ENCODE measurements at regions not wholly inside any gene's neighbourhood (a gene's known extent, or its start where the extent isn't known, plus 50 kb on each side); places are given as distances from the start of the nearest gene placed in this dataset.
A peak's percentile ranks its signal among the peaks of the same experiment; 100 is the strongest.
"Not testable (repeated sequence)": the region's sequence is repeated elsewhere in the genome, so short reads cannot be mapped to it uniquely, and the experiment has no call there.

- H3K4me3 Mint-ChIP-seq, H3K4me1 Mint-ChIP-seq, H3K27ac Mint-ChIP-seq, H3K9me3 Mint-ChIP-seq, H3K36me3 Mint-ChIP-seq, DNase-seq: not testable (repeated sequence)
- peaks cover 0 to 11% of the 10 kb centered on the region in 2 donors for H3K27me3 Mint-ChIP-seq
- ATAC-seq (replicated peaks): peak; percentile 25 to 33
Observed at GRCh38 chr15:32342772-32343199, 60.3 kb downstream of the GOLGA8K start.

- not testable (repeated sequence) for DNase-seq, H3K4me3 Mint-ChIP-seq, H3K27ac Mint-ChIP-seq, H3K9me3 Mint-ChIP-seq, H3K36me3 Mint-ChIP-seq, H3K4me1 Mint-ChIP-seq
- H3K27me3 Mint-ChIP-seq: peaks cover 0 to 11% of the 10 kb centered on the region in 2 donors
- ATAC-seq (replicated peaks): peak; percentile 25 to 33
Observed at GRCh38 chr15:32342268-32342667, 60.8 kb downstream of the GOLGA8K start.

- not testable (repeated sequence) for DNase-seq; H3K36me3 Mint-ChIP-seq; H3K4me1 Mint-ChIP-seq; H3K27me3 Mint-ChIP-seq; ATAC-seq (replicated peaks); H3K27ac Mint-ChIP-seq; H3K9me3 Mint-ChIP-seq
- H3K4me3 Mint-ChIP-seq: peak overlapping the region in 1 of 2 donors; percentile 19
Observed at GRCh38 chr15:32341530-32341929, 61.6 kb downstream of the GOLGA8K start.

DNA sequence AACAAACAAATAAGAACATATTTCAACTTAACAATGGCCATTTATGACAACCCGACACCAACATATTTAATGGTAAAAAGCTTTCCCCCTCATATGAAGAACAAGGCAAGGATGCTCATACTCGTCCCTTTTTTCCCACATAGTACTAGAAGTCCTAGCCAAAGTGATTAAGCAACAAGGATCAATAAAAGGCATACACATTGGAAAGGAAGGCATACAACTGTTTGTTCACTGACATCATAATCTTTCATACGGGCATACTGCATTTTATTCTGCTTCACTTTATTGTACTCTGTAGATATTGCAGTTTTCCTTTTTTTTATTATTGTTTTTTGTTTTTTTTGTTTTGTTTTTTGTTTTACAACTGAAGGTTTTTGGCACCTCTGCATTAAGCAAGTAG is 66.3 kb downstream of the GOLGA8K start:
- H3K4me1 Mint-ChIP-seq; H3K27ac Mint-ChIP-seq; H3K27me3 Mint-ChIP-seq; H3K9me3 Mint-ChIP-seq; DNase-seq; H3K36me3 Mint-ChIP-seq; ATAC-seq (replicated peaks); H3K4me3 Mint-ChIP-seq: not testable (repeated sequence)

- not testable (repeated sequence) for H3K27ac Mint-ChIP-seq; H3K9me3 Mint-ChIP-seq; DNase-seq; H3K27me3 Mint-ChIP-seq; ATAC-seq (replicated peaks); H3K4me1 Mint-ChIP-seq; H3K36me3 Mint-ChIP-seq; H3K4me3 Mint-ChIP-seq
Observed at GRCh38 chr15:32323353-32323752, 79.7 kb downstream of the GOLGA8K start.

GRCh38 chr15:32319247-32319646 is 83.8 kb downstream of the GOLGA8K start:
- not testable (repeated sequence) for H3K27ac Mint-ChIP-seq; H3K9me3 Mint-ChIP-seq; H3K27me3 Mint-ChIP-seq; DNase-seq; H3K4me3 Mint-ChIP-seq; H3K4me1 Mint-ChIP-seq; ATAC-seq (replicated peaks); H3K36me3 Mint-ChIP-seq

- H3K27ac Mint-ChIP-seq; H3K4me3 Mint-ChIP-seq; ATAC-seq (replicated peaks); H3K9me3 Mint-ChIP-seq; H3K36me3 Mint-ChIP-seq; H3K4me1 Mint-ChIP-seq; DNase-seq; H3K27me3 Mint-ChIP-seq: not testable (repeated sequence)
Observed at GRCh38 chr15:32316482-32316881, 86.6 kb downstream of the GOLGA8K start.

GRCh38 chr15:32315079-32315939 is 87.8 kb downstream of the GOLGA8K start:
- ATAC-seq (replicated peaks): peak in 1 of 2 donors; percentile 14
- not testable (repeated sequence) for H3K36me3 Mint-ChIP-seq, H3K9me3 Mint-ChIP-seq, H3K4me1 Mint-ChIP-seq, H3K27me3 Mint-ChIP-seq, DNase-seq, H3K27ac Mint-ChIP-seq, H3K4me3 Mint-ChIP-seq

DNA sequence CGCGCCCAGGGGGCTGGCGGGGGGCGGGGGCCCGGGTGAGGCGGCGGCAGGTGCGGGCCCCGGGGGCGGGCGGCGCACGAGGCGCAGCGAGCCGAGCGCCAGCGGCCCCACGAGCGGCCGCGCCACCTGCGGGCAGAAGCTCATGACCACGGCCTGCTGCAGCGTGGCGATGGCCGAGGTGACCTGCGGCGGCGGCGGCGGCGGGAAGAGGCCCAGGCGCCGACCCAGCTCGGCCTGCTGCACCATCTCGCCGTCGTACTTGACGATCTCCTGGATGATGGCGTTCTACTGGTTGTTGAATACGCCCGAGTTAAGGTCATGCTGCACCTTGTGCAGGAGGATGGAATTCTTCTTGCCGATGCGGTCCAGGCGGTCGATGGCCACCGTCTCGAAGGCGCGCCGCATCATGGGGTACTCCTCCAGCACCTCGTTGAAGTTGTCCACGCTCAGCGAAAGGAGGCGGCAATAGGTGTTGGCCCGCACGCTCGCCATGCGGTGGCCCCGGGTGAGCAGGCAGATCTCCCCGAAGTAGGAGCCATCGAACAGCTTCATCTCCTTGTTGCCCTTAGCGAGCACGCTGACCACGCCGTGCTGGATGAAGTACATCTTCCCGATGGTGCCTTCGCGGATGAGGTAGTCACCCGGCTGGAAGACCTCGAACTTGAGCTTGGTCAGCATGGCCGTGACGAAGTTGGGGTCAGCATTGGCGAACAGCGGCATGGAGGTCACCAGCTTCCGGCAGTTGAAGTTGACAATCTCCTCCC is 89.5 kb downstream of the GOLGA8K start:
- not testable (repeated sequence) for DNase-seq; H3K4me3 Mint-ChIP-seq; H3K4me1 Mint-ChIP-seq; ATAC-seq (replicated peaks); H3K9me3 Mint-ChIP-seq; H3K27ac Mint-ChIP-seq; H3K27me3 Mint-ChIP-seq; H3K36me3 Mint-ChIP-seq

GRCh38 chr15:32312721-32313120 is 90.4 kb downstream of the GOLGA8K start:
- not testable (repeated sequence) for DNase-seq; H3K4me3 Mint-ChIP-seq; H3K4me1 Mint-ChIP-seq; ATAC-seq (replicated peaks); H3K27ac Mint-ChIP-seq; H3K36me3 Mint-ChIP-seq; H3K27me3 Mint-ChIP-seq; H3K9me3 Mint-ChIP-seq

DNA sequence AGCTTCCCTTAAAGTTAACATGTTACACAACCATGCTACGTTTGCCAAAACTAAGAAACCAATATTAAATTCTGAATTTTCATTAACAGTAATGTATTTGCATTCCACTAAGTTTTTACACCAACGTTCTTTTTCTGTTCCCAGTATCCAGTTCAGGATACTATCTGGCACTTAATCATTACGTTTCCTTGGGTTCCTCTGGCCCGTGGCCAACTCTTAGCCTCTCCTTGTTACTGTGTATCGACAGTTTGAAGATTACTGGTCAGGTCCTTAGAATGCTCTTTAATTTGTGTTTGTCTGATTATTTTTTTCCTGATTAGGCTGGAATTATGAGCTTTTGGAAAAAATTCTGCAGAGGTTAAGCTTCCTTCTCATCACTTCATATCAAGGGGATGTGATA is 95.5 kb downstream of the GOLGA8K start:
- H3K27me3 Mint-ChIP-seq; DNase-seq; H3K36me3 Mint-ChIP-seq; H3K9me3 Mint-ChIP-seq; H3K4me3 Mint-ChIP-seq; H3K27ac Mint-ChIP-seq; H3K4me1 Mint-ChIP-seq; ATAC-seq (replicated peaks): not testable (repeated sequence)

- not testable (repeated sequence) for H3K27me3 Mint-ChIP-seq, DNase-seq, H3K9me3 Mint-ChIP-seq, H3K27ac Mint-ChIP-seq, H3K4me3 Mint-ChIP-seq, H3K36me3 Mint-ChIP-seq, H3K4me1 Mint-ChIP-seq
- ATAC-seq (replicated peaks): peak; percentile 80 to 93
Observed at GRCh38 chr15:32276200-32276830, 126.8 kb downstream of the GOLGA8K start.

- ATAC-seq (replicated peaks); H3K4me1 Mint-ChIP-seq; H3K27me3 Mint-ChIP-seq; H3K9me3 Mint-ChIP-seq; DNase-seq; H3K4me3 Mint-ChIP-seq; H3K27ac Mint-ChIP-seq; H3K36me3 Mint-ChIP-seq: not testable (repeated sequence)
Observed at GRCh38 chr15:32253958-32254357, 149.1 kb downstream of the GOLGA8K start.

GRCh38 chr15:32249207-32249606 is 153.9 kb downstream of the GOLGA8K start:
- not testable (repeated sequence) for H3K4me1 Mint-ChIP-seq, H3K4me3 Mint-ChIP-seq

More at GRCh38 chr15:32249207-32249606, 153.9 kb downstream of the GOLGA8K start:
- not testable (repeated sequence) for H3K9me3 Mint-ChIP-seq; H3K36me3 Mint-ChIP-seq; H3K27ac Mint-ChIP-seq; ATAC-seq (replicated peaks); DNase-seq; H3K27me3 Mint-ChIP-seq
